OCI-LY7 (cell line): ENCODE measurements at regions not wholly inside any gene's neighbourhood (a gene's known extent, or its start where the extent isn't known, plus 50 kb on each side); places are given as distances from the start of the nearest gene placed in this dataset.

Source experiments
- CTCF ChIP-seq: fragments of 200-600 bp; sonication (generic); conservative IDR thresholded peaks from 2 replicates; pipeline ENCODE4 v1.5.1; 2014; ENCODE audit warnings: mild to moderate bottlenecking, antibody characterized with exemption, low read length, moderate library complexity, mixed read lengths
- EZH2phosphoT487 ChIP-seq: fragments of 200-600 bp; sonication (generic); IDR thresholded peaks from 2 replicates; pipeline ENCODE4 v1.6.1; 2018; ENCODE audit warnings: low read depth, borderline replicate concordance, mild to moderate bottlenecking, mixed run types, antibody characterized with exemption, low read length, moderate library complexity, mixed read lengths

GRCh38 chr3:38968891-38969290, 82.9 kb downstream of the SCN11A start:
- TF ChIP-seq CTCF = no peak
- TF ChIP-seq EZH2phosphoT487 = no peak
